ENCODE measurements at regions not wholly inside any gene's neighbourhood (a gene's known extent, or its start where the extent isn't known, plus 50 kb on each side); places are given as distances from the start of the nearest gene placed in this dataset.

- no peak for DNase-seq (ENCODE audit: low read depth)
Observed at GRCh38 chr13:105969761-105970160, 565.7 kb downstream of the EFNB2 start.

DNA sequence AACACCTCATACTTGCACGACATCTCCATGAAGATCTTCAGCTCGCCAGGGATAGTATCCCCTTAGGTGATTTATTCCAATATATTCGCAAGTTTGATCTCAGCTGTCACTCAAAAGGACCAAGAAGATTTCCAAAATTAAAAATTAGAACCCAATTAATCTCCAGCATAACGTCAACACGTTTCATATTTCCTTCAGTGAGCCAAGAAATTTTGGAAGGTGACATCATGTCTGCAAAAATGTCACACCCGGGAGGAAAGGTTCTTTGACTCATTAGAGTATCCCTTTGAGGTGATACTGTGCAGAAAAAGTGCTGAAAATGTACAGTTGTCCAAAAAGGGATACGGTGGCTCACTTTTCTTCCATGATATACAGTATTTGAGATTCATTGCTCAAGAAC, 569.6 kb downstream of the EFNB2 start:
- TF ChIP-seq MYC (IDR thresholded peaks at IDR 0.05; ENCODE audit: low read depth, low read length) (no peak), CTCF (IDR thresholded peaks at IDR 0.05; ENCODE audit: low read depth, low read length) (no peak)
- TF ChIP-seq, protein P1, sequence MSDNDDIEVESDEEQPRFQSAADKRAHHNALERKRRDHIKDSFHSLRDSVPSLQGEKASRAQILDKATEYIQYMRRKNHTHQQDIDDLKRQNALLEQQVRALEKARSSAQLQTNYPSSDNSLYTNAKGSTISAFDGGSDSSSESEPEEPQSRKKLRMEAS (IDR thresholded peaks at IDR 0.05; ENCODE audit: low read depth, low read length), result no peak
- no peak for DNase-seq (ENCODE audit: low read depth)
- H3K4me3 ChIP-seq (ENCODE audit: low read depth, low read length), result no peak overlapping the region

More at GRCh38 chr13:105969761-105970160, 565.7 kb downstream of the EFNB2 start:
- H3K4me3 ChIP-seq (ENCODE audit: low read depth, low read length), result no peak overlapping the region
- TF ChIP-seq, protein P1 (IDR thresholded peaks at IDR 0.05; ENCODE audit: low read depth, low read length), result no peak
- no peak for TF ChIP-seq CTCF (IDR thresholded peaks at IDR 0.05; ENCODE audit: low read depth, low read length)
- no peak for TF ChIP-seq POLR2A (IDR thresholded peaks at IDR 0.05; ENCODE audit: extremely low read depth, insufficient read length)
- no peak for TF ChIP-seq MYC (IDR thresholded peaks at IDR 0.05; ENCODE audit: low read depth, low read length)

GRCh38 chr13:105962080-105962479, 573.4 kb downstream of the EFNB2 start:
- TF ChIP-seq POLR2A (IDR thresholded peaks at IDR 0.05; ENCODE audit: extremely low read depth, insufficient read length) (no peak), CTCF (IDR thresholded peaks at IDR 0.05; ENCODE audit: low read depth, low read length) (no peak), MYC (IDR thresholded peaks at IDR 0.05; ENCODE audit: low read depth, low read length) (no peak)
- TF ChIP-seq, protein P1 (IDR thresholded peaks at IDR 0.05; ENCODE audit: low read depth, low read length), result no peak
- DNase-seq (ENCODE audit: low read depth), result no peak
- no peak overlapping the region for H3K4me3 ChIP-seq (ENCODE audit: low read depth, low read length)

- DNase-seq (ENCODE audit: low read depth), result no peak
- no peak overlapping the region for H3K4me3 ChIP-seq (ENCODE audit: low read depth, low read length)
- TF ChIP-seq MYC (IDR thresholded peaks at IDR 0.05; ENCODE audit: low read depth, low read length) (no peak), POLR2A (IDR thresholded peaks at IDR 0.05; ENCODE audit: extremely low read depth, insufficient read length) (no peak), CTCF (IDR thresholded peaks at IDR 0.05; ENCODE audit: low read depth, low read length) (no peak)
- TF ChIP-seq, protein P1 (IDR thresholded peaks at IDR 0.05; ENCODE audit: low read depth, low read length), result no peak
Observed at GRCh38 chr13:105961438-105961837, 574.0 kb downstream of the EFNB2 start.

GRCh38 chr13:105960326-105960725, 575.1 kb downstream of the EFNB2 start:
- no peak overlapping the region for H3K4me3 ChIP-seq (ENCODE audit: low read depth, low read length)
- no peak for TF ChIP-seq MYC (IDR thresholded peaks at IDR 0.05; ENCODE audit: low read depth, low read length)
- no peak for TF ChIP-seq POLR2A (IDR thresholded peaks at IDR 0.05; ENCODE audit: extremely low read depth, insufficient read length)
- TF ChIP-seq, protein P1 (IDR thresholded peaks at IDR 0.05; ENCODE audit: low read depth, low read length), result no peak
- no peak for TF ChIP-seq CTCF (IDR thresholded peaks at IDR 0.05; ENCODE audit: low read depth, low read length)

GRCh38 chr13:105959876-105960275, 575.6 kb downstream of the EFNB2 start:
- no peak for TF ChIP-seq MYC (IDR thresholded peaks at IDR 0.05; ENCODE audit: low read depth, low read length)
- no peak for TF ChIP-seq CTCF (IDR thresholded peaks at IDR 0.05; ENCODE audit: low read depth, low read length)
- TF ChIP-seq, protein P1 (IDR thresholded peaks at IDR 0.05; ENCODE audit: low read depth, low read length), result no peak
- TF ChIP-seq POLR2A (IDR thresholded peaks at IDR 0.05; ENCODE audit: extremely low read depth, insufficient read length), result no peak
- H3K4me3 ChIP-seq (ENCODE audit: low read depth, low read length), result no peak overlapping the region
- DNase-seq (ENCODE audit: low read depth), result no peak

More at GRCh38 chr13:105960326-105960725, 575.1 kb downstream of the EFNB2 start:
- no peak for DNase-seq (ENCODE audit: low read depth)

Data from NB4 (cell line).